GM04504 (cell line): ENCODE measurements at regions not wholly inside any gene's neighbourhood (a gene's known extent, or its start where the extent isn't known, plus 50 kb on each side); places are given as distances from the start of the nearest gene placed in this dataset.
"Not testable (repeated sequence)": the region's sequence is repeated elsewhere in the genome, so short reads cannot be mapped to it uniquely, and the experiment has no call there.

Experiments used
- DNase-seq: peaks from one replicate; pipeline ENCODE4 v3.0.0-alpha.2; 2012; ENCODE audit warnings: low read depth

DNA sequence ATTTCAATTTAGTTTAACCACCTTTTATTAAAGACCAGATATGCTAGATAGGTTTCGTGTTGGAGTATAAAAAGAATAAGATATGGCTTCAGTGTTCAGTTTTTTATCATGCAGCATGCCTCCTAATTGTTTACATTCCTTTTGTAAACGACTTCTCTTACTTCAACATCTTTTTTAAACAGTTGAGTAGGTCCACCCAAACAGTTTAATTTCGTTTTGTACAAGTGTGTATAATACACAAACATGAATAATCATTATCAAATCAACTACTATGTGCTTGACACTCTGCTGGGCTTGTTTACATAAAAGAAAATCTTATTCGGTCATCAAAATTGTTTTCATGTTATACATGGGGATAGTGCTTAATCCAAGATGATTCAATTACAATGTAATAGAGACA is 906.3 kb upstream of the ADGRL4 start:
- no peak for DNase-seq

- no peak for DNase-seq
These were observed 896.8 kb upstream of the ADGRL4 start for GRCh38 chr1:79903321-79903720.

GRCh38 chr1:79902418-79902817 is 895.9 kb upstream of the ADGRL4 start:
- no peak for DNase-seq

DNA sequence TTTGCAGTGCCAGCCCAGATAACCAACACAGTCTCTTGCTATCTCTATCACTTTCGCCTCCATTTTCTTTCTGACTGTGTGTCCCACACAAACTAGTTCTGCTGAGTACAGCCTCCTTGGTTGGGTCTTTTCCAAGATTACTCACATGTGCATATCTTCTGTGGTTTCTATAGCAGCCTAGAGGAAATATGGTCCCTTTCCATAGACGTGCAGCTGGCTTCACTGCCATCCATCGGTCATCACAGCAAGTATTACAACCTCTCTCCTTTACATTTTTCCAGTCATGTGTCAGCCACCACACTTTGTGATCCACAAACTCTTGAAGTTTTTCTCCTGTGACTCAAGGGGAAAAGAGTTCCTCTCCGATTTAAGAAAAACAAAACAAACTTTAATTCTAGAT is 893.4 kb upstream of the ADGRL4 start:
- peak; percentile 83 for DNase-seq

- no peak for DNase-seq
These were observed 889.6 kb upstream of the ADGRL4 start for GRCh38 chr1:79896140-79896539.

GRCh38 chr1:79895573-79895972 is 889.0 kb upstream of the ADGRL4 start:
- no peak for DNase-seq

DNA sequence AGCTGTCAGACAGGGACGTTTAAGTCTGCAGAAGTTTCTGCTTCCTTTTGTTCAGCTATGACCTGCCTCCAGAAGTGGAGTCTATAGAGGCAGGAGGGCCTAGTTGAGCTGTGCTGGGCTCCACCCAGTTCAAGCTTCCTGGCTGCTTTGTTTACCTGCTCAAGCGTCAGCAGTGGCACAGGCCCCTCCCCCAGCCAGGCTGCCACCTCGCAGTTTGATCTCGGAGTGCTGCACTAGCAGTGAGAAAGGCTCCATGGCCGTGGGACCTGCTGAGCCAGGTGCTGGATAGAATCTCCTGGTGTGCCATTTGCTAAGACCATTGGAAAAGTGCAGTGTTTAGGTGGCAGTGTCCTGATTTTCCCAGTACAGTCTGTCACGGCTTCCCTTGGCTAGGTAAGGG is 887.6 kb upstream of the ADGRL4 start:
- not testable (repeated sequence) for DNase-seq

- no peak for DNase-seq
These were observed 880.5 kb upstream of the ADGRL4 start for GRCh38 chr1:79887059-79887458.

DNA sequence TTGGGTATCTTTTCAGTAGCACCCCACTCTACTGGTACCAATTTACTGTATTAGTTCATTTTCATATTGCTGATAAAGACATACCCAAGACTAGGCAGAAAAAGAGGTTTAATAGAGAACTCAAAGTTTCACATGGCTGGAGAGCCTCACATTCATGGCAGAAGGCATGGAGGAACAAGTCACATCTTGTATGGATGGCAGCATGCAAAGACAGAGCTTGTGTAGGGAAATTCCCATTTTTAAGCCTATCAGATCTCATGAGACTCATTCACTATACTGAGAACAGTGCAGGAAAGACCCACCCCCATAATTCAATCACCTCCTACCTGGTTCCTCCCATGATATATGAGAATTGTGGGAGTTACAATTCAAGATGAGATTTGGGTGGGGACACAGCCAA is 878.6 kb upstream of the ADGRL4 start:
- no peak for DNase-seq

DNA sequence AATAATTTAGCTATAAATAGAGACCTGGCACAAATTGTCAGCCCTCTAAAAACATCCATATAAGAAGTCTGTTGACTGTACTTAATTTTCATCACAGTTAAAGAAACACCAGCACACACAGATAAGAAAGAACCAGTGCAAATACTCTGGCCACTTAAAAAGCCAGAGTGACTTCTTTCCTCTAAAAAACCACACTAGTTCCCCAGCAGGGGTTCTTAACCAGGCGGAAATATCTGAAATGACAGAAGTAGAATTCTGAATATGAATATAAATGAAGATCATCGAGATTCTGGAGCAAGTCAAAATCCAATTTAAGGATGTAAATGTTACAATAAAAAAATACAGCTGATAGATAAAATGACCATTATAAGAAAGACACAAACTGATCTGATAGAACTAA is 870.6 kb upstream of the ADGRL4 start:
- DNase-seq = no peak

GRCh38 chr1:79875187-79875586 is 868.7 kb upstream of the ADGRL4 start:
- DNase-seq = no peak

DNA sequence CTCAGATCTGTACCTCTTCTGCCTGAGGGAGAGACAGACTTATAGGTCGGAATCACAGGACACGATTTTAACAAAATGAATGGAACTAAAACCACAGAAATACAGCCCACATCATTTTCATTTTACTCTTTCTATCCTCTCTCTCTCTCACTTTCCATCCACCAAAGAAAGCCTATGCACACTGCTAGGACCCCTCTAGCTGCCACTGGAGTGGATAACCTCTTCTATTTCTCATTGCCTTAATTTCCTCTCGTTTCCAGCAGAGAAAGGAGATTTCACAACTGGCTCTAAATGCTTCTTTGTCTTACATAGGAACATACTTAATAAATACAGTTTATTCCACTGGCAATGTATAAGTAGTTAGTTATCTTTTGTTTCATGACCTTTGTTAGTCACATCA is 867.8 kb upstream of the ADGRL4 start:
- DNase-seq = no peak

DNA sequence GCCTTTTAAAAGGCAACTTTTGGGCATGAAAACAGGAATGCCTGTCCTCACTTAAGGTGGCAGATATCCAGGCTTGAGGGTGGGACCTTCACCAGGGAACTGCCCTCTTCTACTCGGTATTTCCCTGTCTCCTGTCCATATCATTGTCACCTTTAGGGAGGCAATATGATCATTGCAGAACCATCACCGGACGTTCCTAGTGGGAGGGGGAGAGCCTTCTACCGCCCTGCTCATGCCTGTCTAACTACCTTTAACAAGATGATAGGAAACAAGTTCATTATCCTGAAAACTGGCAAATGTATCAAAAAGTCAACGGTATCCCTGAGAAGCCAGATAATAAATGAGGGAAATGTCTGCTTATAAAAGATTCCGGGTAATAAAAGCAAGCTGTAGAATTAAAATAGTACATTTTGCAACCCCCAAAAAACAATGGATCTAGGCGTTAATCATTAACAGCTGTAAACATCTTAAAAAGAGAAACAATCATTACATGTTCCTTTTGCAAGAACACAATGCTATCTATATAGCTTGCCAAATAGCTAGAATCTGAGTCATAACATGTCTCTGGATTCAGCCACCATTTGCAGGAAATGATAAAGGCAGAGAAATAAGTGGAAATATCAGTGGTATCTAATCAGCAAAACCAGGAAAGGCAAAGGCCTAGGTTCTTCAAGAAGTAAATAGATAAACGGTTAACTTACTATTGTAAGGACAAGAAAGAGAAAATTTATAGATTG is 852.9 kb upstream of the ADGRL4 start:
- DNase-seq = peak; percentile 20

DNA sequence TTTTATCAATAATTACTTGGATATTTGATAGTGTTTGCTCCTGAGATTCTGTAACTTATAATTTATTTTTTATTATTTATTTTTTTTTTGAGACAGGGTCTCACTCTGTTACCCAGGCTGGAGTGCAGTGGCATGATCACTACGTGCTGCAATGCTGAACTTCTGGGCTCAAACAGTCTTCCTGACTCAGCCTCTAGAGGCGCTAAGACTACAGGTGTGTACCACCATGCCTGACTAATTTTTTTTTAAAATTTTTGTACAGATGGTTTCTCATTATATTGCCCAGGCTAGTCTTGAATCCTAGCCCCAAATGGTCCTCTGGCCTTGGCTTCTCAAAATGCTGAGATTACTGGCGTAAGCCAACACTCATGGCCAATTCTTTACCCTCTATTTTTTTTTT is 845.5 kb upstream of the ADGRL4 start:
- no peak for DNase-seq

- DNase-seq = no peak
These were observed 842.9 kb upstream of the ADGRL4 start for GRCh38 chr1:79849388-79849787.

DNA sequence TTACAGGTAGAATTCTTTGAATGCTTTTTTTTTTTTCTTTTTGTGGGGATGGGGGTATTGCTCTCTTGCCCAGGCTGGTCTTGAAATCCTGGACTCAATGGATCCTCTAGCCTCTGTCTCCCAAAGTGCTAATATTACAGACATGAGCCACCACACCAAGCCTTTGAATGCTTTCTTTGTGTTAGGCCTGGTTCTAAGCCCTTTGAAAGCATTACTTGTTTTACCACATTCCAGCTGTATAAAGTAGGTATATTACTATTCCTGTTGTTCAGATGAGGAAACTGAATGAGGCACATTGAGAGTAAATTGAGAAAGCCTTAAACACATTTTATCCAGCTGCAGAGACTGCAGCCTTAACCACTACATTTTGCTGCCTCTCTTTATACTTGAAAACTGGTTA is 841.8 kb upstream of the ADGRL4 start:
- DNase-seq = no peak

DNA sequence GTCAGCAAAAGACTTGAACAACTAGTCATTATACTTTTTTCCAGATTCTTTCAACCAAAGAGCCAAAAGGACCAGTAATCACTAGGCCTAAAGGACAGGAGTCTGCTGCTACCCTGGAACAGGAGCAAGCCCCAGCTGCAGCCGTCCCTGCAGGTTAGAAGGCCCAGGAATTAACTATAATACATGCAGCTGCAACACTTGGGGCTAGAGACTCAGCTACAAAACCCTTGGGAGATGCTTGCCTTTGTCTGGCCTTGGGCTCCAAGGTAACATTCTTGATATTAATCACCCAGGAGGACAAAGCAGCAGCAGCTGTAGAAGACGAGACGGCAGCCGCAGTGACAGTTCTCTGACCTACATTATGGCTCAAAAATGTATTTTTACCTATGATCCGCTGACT is 841.2 kb upstream of the ADGRL4 start:
- DNase-seq = no peak

DNA sequence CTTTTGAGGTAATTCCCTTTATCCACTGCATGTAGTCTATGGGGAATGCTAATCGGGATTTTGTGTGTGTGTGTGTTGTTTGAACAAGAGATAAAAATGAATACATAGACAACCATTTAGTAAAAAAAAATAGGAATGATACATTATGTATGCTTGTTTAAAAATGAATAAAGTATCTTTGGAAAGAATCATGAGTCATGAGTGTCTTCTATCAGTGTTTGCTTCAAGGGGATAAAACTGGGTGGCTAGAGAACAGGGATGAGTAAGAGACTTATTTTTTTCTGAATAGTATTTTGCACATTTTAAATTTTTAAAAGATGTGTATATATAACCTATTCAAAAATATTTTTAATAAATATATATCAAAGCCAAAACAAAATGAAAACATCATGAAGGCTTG is 839.4 kb upstream of the ADGRL4 start:
- DNase-seq = no peak

DNA sequence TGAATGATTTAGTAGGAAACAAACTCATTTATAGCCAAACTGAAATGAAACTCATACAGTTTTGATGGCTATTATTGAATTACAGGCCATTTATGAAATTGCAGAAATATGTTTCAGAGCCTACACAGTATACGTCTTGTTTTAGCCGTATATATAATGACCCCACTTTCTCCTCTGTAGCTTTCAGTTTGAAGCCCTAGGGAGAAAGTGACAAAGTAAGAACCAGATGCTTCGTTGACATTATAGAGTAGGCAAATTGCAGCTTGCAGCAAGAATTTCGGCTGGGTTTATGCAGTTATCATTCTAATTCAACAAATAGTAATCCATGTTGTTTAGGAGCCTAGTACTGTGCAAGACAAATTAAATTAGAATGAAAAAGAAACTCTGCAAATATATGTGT is 836.3 kb upstream of the ADGRL4 start:
- DNase-seq = no peak

DNA sequence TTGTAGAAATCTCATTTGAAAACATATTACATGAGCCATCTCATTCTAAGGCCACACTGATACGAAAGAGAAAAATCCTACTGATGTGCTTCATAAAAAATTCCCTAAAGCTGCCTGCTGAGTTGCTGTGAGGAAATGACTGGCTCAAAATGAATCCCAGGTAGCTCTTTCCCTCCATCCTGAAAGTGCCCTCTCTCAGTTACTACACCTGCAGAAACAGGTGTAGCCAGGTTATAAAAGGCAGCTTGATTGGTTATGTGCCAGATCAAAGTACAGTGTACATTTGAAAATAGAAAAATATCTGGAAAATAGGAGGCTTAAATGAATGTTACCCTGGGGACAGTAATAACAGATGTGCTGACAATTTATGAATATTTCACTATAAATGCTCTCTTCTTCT is 833.4 kb upstream of the ADGRL4 start:
- no peak for DNase-seq

DNA sequence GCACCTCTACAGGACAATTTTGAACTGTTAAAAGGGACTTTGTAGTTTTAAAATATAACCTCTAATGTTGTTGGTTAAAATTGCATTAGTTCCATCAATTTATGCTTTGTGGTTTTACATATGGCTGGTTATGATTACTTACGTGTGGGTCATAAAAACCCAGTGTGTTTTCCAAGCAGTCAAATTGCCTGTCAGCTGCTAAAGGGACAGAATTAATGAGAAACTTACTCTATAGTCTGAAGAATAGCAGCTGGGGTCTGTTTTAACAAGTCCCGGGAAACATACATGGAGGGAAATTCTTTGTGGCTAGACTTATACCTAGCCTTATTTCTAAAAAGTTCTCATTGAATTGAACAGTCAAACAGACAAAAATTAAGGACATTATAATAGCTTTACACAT is 820.9 kb upstream of the ADGRL4 start:
- no peak for DNase-seq

DNA sequence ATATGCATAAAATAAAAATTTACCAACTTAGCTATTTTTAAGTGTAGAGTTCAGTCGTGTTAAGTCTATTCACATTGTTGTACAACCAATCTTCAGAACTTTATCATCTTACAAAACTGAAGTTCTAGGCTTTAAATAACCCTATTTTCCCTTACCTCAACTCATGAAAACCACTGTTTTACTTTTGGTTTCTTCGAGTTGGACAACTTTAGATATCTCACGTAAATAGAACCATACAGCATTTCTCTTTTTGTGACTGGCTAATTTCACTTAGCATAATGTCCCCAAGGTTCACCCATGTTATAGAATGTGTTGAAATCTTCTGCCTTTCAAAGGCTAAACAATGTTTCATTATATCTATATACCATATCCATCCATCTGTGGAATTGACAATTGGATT is 819.0 kb upstream of the ADGRL4 start:
- DNase-seq = no peak

- DNase-seq = no peak
These were observed 815.5 kb upstream of the ADGRL4 start for GRCh38 chr1:79822053-79822452.

GRCh38 chr1:79819140-79819539 is 812.6 kb upstream of the ADGRL4 start:
- DNase-seq = no peak
